ENCODE measurements at regions not wholly inside any gene's neighbourhood (a gene's known extent, or its start where the extent isn't known, plus 50 kb on each side); places are given as distances from the start of the nearest gene placed in this dataset.
"Not testable (repeated sequence)": the region's sequence is repeated elsewhere in the genome, so short reads cannot be mapped to it uniquely, and the experiment has no call there.

GRCh38 chr5:56733580-56733979 is 81.8 kb upstream of the MAP3K1 start:
- no peak for DNase-seq (ENCODE audit: extremely low read depth, low read depth, low spot score)

GRCh38 chr5:56732121-56732520 is 83.2 kb upstream of the MAP3K1 start:
- DNase-seq (ENCODE audit: extremely low read depth, low read depth, low spot score) = no peak

- DNase-seq (ENCODE audit: extremely low read depth, low read depth, low spot score) = not testable (repeated sequence)
Measured at GRCh38 chr5:56731473-56731872, 83.9 kb upstream of the MAP3K1 start.

GRCh38 chr5:56729488-56729887 is 85.9 kb upstream of the MAP3K1 start:
- no peak for DNase-seq (ENCODE audit: extremely low read depth, low read depth, low spot score)

GRCh38 chr5:56725711-56726411 is 89.5 kb upstream of the MAP3K1 start:
- no peak for DNase-seq (ENCODE audit: extremely low read depth, low read depth, low spot score)

- DNase-seq (ENCODE audit: extremely low read depth, low read depth, low spot score) = not testable (repeated sequence)
Measured at GRCh38 chr5:56724857-56725256, 90.5 kb upstream of the MAP3K1 start.

GRCh38 chr5:56722317-56722716 is 93.0 kb upstream of the MAP3K1 start:
- DNase-seq (ENCODE audit: extremely low read depth, low read depth, low spot score) = no peak

GRCh38 chr5:56717253-56717987 is 97.9 kb upstream of the MAP3K1 start:
- DNase-seq (ENCODE audit: extremely low read depth, low read depth, low spot score) = no peak

GRCh38 chr5:56715986-56716385 is 99.4 kb upstream of the MAP3K1 start:
- DNase-seq (ENCODE audit: extremely low read depth, low read depth, low spot score) = no peak

GRCh38 chr5:56712895-56713591 is 102.3 kb upstream of the MAP3K1 start:
- no peak for DNase-seq (ENCODE audit: extremely low read depth, low read depth, low spot score)

- no peak for DNase-seq (ENCODE audit: extremely low read depth, low read depth, low spot score)
Measured at GRCh38 chr5:56710826-56711590, 104.3 kb upstream of the MAP3K1 start.

GRCh38 chr5:56706504-56706903 is 108.8 kb upstream of the MAP3K1 start:
- no peak for DNase-seq (ENCODE audit: extremely low read depth, low read depth, low spot score)

- no peak for DNase-seq (ENCODE audit: extremely low read depth, low read depth, low spot score)
Measured at GRCh38 chr5:56705217-56705616, 110.1 kb upstream of the MAP3K1 start.

- no peak for DNase-seq (ENCODE audit: extremely low read depth, low read depth, low spot score)
Measured at GRCh38 chr5:56703952-56704351, 111.4 kb upstream of the MAP3K1 start.

- no peak for DNase-seq (ENCODE audit: extremely low read depth, low read depth, low spot score)
Measured at GRCh38 chr5:56700711-56701110, 114.6 kb upstream of the MAP3K1 start.

GRCh38 chr5:56699538-56699937 is 115.8 kb upstream of the MAP3K1 start:
- DNase-seq (ENCODE audit: extremely low read depth, low read depth, low spot score) = no peak

GRCh38 chr5:56698463-56699381 is 116.6 kb upstream of the MAP3K1 start:
- DNase-seq (ENCODE audit: extremely low read depth, low read depth, low spot score) = no peak

GRCh38 chr5:56696900-56697299 is 118.4 kb upstream of the MAP3K1 start:
- no peak for DNase-seq (ENCODE audit: extremely low read depth, low read depth, low spot score)

- no peak for DNase-seq (ENCODE audit: extremely low read depth, low read depth, low spot score)
Measured at GRCh38 chr5:56693220-56693579, 122.1 kb upstream of the MAP3K1 start.
